ENCODE measurements at regions not wholly inside any gene's neighbourhood (a gene's known extent, or its start where the extent isn't known, plus 50 kb on each side); places are given as distances from the start of the nearest gene placed in this dataset.

DNA sequence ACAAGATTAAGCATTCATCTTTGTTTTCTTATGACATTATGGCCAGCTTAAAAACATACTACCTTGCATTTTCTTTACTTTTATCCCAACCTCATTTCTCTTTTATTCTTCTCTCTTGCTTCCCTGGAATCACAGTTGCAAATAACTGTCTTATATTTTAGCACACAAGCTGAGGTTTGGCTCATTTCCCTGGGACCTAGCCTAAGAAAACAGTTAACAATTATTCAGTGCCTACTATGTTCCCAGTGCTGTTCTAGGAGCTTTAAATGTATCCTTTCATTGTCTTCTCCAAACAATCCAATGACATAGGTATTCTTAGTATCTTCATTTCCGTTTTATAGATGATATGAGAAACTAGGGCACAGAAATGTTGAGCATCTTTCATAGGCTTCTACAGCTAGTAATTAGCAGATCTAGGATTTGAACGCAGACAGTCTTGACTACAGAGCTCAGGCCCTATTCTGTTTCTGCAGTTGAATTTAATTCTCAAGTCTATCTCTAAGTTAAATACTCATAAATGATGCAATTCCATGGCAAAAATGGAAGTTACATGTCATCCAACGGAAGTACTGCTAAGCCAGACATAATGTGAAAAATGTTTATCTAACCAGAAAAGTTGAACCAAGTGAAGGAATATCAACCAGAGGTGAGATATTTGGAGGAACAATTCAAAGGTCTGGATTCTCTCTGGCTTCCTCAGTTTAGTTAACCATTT lies 52.3 kb upstream of the MTAP start:
- TF ChIP-seq SP1 (IDR thresholded peaks at IDR 0.05) (no peak), ARNT (IDR thresholded peaks at IDR 0.05) (no peak), CTBP1 (IDR thresholded peaks at IDR 0.05; ENCODE audit: borderline replicate concordance) (no peak), NFRKB (IDR thresholded peaks at IDR 0.05) (no peak), TARDBP (IDR thresholded peaks at IDR 0.05) (no peak)
- TF ChIP-seq, protein P1, sequence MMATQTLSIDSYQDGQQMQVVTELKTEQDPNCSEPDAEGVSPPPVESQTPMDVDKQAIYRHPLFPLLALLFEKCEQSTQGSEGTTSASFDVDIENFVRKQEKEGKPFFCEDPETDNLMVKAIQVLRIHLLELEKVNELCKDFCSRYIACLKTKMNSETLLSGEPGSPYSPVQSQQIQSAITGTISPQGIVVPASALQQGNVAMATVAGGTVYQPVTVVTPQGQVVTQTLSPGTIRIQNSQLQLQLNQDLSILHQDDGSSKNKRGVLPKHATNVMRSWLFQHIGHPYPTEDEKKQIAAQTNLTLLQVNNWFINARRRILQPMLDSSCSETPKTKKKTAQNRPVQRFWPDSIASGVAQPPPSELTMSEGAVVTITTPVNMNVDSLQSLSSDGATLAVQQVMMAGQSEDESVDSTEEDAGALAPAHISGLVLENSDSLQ (IDR thresholded peaks at IDR 0.05) = no peak
- ChIA-PET CTCF (no interaction called here), POLR2A (no interaction called here)
- no peak for DNase-seq (ENCODE audit: extremely low spot score)

DNA sequence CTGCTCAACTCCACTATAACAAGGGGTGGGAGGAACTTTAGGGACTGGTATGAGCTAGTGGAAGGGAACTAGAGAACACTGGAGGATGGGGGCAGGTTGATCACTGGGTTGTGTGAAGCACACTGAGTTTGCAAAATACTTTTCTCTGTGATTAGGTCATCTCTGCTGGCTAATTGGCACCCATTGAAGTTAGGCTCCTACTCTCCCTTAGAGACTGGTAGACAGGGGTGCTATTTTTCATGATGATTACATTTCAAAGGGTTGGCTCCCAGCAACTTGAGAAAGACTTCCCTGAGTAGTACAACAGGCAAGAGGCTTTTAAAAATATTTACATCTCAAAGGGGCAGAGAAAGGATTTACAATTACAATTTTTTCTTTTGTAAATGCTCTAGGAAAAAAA lies 50.4 kb upstream of the MTAP start:
- TF ChIP-seq LEF1 (IDR thresholded peaks at IDR 0.05; ENCODE audit: borderline replicate concordance) (no peak), TARDBP (IDR thresholded peaks at IDR 0.05) (no peak), ELF4 (IDR thresholded peaks at IDR 0.05) (no peak), L3MBTL2 (conservative IDR thresholded peaks at IDR 0.05) (no peak), CTBP1 (IDR thresholded peaks at IDR 0.05; ENCODE audit: borderline replicate concordance) (no peak), FOXM1 (IDR thresholded peaks at IDR 0.05; ENCODE audit: borderline replicate concordance) (no peak), BHLHE40 (IDR thresholded peaks at IDR 0.05; ENCODE audit: borderline replicate concordance) (no peak), ARNT (IDR thresholded peaks at IDR 0.05) (no peak), SP1 (IDR thresholded peaks at IDR 0.05) (no peak)
- TF ChIP-seq, protein P1 (IDR thresholded peaks at IDR 0.05) = no peak
- no peak for DNase-seq (ENCODE audit: extremely low spot score)
- POLR2A ChIA-PET = no interaction called here
- CTCF ChIA-PET = no interaction called here

All from HEK293T (cell line).